ENCODE measurements at regions not wholly inside any gene's neighbourhood (a gene's known extent, or its start where the extent isn't known, plus 50 kb on each side); places are given as distances from the start of the nearest gene placed in this dataset.

- TF ChIP-seq CTCF (conservative IDR thresholded peaks at IDR 0.05; ENCODE audit: low read depth, low read length) (no peak), EZH2 (IDR thresholded peaks at IDR 0.05; ENCODE audit: borderline replicate concordance, low read depth, low read length, poor library complexity, severe bottlenecking) (no peak)
Observed at GRCh38 chr6:8958894-8959511, 523.7 kb upstream of the SLC35B3 start.

Measured in A673 (cell line).